Smooth muscle cell of the brain vasculature (primary cell): ENCODE measurements at regions not wholly inside any gene's neighbourhood (a gene's known extent, or its start where the extent isn't known, plus 50 kb on each side); places are given as distances from the start of the nearest gene placed in this dataset.

Source experiments
- DNase-seq: peaks from one replicate; pipeline ENCODE4 v3.0.0-alpha.2; 2012; ENCODE audit warnings: low read depth, low spot score

- DNase-seq, result no peak
These were observed 334.8 kb downstream of the CBLN1 start for GRCh38 chr16:48946686-48947370.

- no peak for DNase-seq
These were observed 333.0 kb upstream of the N4BP1 start for GRCh38 chr16:48942996-48943395.

- DNase-seq, result no peak
These were observed 326.8 kb upstream of the N4BP1 start for GRCh38 chr16:48936811-48937210.

- no peak for DNase-seq
These were observed 322.4 kb upstream of the N4BP1 start for GRCh38 chr16:48932216-48932855.

- no peak for DNase-seq
These were observed 321.1 kb upstream of the N4BP1 start for GRCh38 chr16:48930951-48931553.

- no peak for DNase-seq
These were observed 309.8 kb upstream of the N4BP1 start for GRCh38 chr16:48919791-48920190.

GRCh38 chr16:48918520-48919258 is 308.7 kb upstream of the N4BP1 start:
- DNase-seq, result no peak

GRCh38 chr16:48916566-48916965 is 306.6 kb upstream of the N4BP1 start:
- DNase-seq, result no peak

GRCh38 chr16:48914070-48914469 is 304.1 kb upstream of the N4BP1 start:
- DNase-seq, result no peak

GRCh38 chr16:48913384-48913783 is 303.4 kb upstream of the N4BP1 start:
- DNase-seq, result no peak

GRCh38 chr16:48912360-48912759 is 302.4 kb upstream of the N4BP1 start:
- DNase-seq, result no peak

- DNase-seq, result no peak
These were observed 301.7 kb upstream of the N4BP1 start for GRCh38 chr16:48911700-48912099.

GRCh38 chr16:48910214-48910613 is 300.2 kb upstream of the N4BP1 start:
- DNase-seq, result no peak

GRCh38 chr16:48909231-48909630 is 299.3 kb upstream of the N4BP1 start:
- no peak for DNase-seq

- no peak for DNase-seq
These were observed 298.1 kb upstream of the N4BP1 start for GRCh38 chr16:48907906-48908634.

GRCh38 chr16:48905632-48906505 is 295.9 kb upstream of the N4BP1 start:
- no peak for DNase-seq

- DNase-seq, result no peak
These were observed 294.4 kb upstream of the N4BP1 start for GRCh38 chr16:48904333-48904732.

GRCh38 chr16:48903039-48903438 is 293.1 kb upstream of the N4BP1 start:
- no peak for DNase-seq

GRCh38 chr16:48901712-48902374 is 291.9 kb upstream of the N4BP1 start:
- DNase-seq, result no peak

- no peak for DNase-seq
These were observed 289.5 kb upstream of the N4BP1 start for GRCh38 chr16:48899500-48899899.
